ENCODE measurements at regions not wholly inside any gene's neighbourhood (a gene's known extent, or its start where the extent isn't known, plus 50 kb on each side); places are given as distances from the start of the nearest gene placed in this dataset.
"Not testable (repeated sequence)": the region's sequence is repeated elsewhere in the genome, so short reads cannot be mapped to it uniquely, and the experiment has no call there.

GRCh38 chr10:95133016-95133752 lies 60.9 kb upstream of the ACSM6 start:
- Histone ChIP-seq H3K27ac (ENCODE audit: low read depth, low read length, poor library complexity, severe bottlenecking) (no peak overlapping the region), H3K4me1 (ENCODE audit: insufficient read depth, low read length, poor library complexity, severe bottlenecking) (no peaks in the 10 kb centered on the region), H3K4me3 (ENCODE audit: low read depth, low read length, poor library complexity, severe bottlenecking) (no peak overlapping the region), H3K36me3 (ENCODE audit: insufficient read depth, low read length, poor library complexity, severe bottlenecking) (no peaks in the 10 kb centered on the region), H3K9me3 (ENCODE audit: low read depth, low read length, poor library complexity, severe bottlenecking) (no peaks in the 10 kb centered on the region), H3K27me3 (replicated peaks; ENCODE audit: insufficient read depth, low read depth, low read length, poor library complexity) (no peaks in the 10 kb centered on the region)
- ChIA-PET POLR2A (ENCODE audit: low non-redundant PET) (no interaction called here), CTCF (interaction anchor here (0.6 to 1.3 kb wide), 2 partner anchors 51 to 231 kb away, joined by 3 to 10 read pairs; no protein-coding TSS in a partner anchor)
- intact Hi-C loops (cut with micrococcal nuclease; ENCODE audit: unreplicated experiment) = loop anchor here (1.0 to 10.0 kb wide), 4 partner anchors 110 to 472 kb away; no protein-coding TSS in a partner anchor
- no TSS peak for BruUV-seq (replicated peaks)
- DNase-seq (ENCODE audit: low spot score) = peak; percentile 84
- TF ChIP-seq EZH2 (IDR thresholded peaks at IDR 0.05; ENCODE audit: borderline replicate concordance, low read depth, low read length, poor library complexity, severe bottlenecking) = no peak
- TF ChIP-seq, protein P1, sequence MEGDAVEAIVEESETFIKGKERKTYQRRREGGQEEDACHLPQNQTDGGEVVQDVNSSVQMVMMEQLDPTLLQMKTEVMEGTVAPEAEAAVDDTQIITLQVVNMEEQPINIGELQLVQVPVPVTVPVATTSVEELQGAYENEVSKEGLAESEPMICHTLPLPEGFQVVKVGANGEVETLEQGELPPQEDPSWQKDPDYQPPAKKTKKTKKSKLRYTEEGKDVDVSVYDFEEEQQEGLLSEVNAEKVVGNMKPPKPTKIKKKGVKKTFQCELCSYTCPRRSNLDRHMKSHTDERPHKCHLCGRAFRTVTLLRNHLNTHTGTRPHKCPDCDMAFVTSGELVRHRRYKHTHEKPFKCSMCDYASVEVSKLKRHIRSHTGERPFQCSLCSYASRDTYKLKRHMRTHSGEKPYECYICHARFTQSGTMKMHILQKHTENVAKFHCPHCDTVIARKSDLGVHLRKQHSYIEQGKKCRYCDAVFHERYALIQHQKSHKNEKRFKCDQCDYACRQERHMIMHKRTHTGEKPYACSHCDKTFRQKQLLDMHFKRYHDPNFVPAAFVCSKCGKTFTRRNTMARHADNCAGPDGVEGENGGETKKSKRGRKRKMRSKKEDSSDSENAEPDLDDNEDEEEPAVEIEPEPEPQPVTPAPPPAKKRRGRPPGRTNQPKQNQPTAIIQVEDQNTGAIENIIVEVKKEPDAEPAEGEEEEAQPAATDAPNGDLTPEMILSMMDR (conservative IDR thresholded peaks at IDR 0.05; ENCODE audit: low read depth, low read length) = peak; percentile 77

DNA sequence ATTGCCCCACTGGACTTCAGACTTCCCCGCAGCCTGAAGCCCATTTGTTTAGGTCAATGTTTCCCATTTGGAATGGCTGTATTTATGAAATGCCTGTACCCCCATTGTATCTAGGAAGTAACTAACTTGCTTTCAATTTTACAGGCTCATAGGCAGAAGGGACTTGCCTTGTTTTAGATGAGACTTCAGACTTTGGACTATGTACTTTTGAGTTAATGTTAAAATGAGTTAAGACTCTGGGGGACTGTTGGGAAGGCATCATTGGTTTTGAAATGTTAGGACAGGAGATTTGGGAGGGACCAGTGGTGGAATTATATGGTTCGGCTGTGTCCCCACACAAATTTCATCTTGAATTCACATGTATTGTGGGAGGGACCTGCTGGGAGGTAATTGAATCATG lies 61.1 kb upstream of the CYP2C8 start:
- H3K27ac ChIP-seq (ENCODE audit: low read depth, low read length, poor library complexity, severe bottlenecking); POLR2A ChIA-PET (ENCODE audit: low non-redundant PET); H3K36me3 ChIP-seq (ENCODE audit: insufficient read depth, low read length, poor library complexity, severe bottlenecking); H3K4me3 ChIP-seq (ENCODE audit: low read depth, low read length, poor library complexity, severe bottlenecking); CTCF ChIA-PET; DNase-seq (ENCODE audit: low spot score); H3K9me3 ChIP-seq (ENCODE audit: low read depth, low read length, poor library complexity, severe bottlenecking); H3K4me1 ChIP-seq (ENCODE audit: insufficient read depth, low read length, poor library complexity, severe bottlenecking); H3K27me3 ChIP-seq (replicated peaks; ENCODE audit: insufficient read depth, low read depth, low read length, poor library complexity); BruUV-seq (replicated peaks): not testable (repeated sequence)
- intact Hi-C loops (cut with micrococcal nuclease; ENCODE audit: unreplicated experiment) = loop anchor here (5.0 to 10.0 kb wide), 2 partner anchors 317 to 474 kb away; no protein-coding TSS in a partner anchor

- no peak for DNase-seq (ENCODE audit: low spot score)
- Histone ChIP-seq H3K4me1 (ENCODE audit: insufficient read depth, low read length, poor library complexity, severe bottlenecking) (no peaks in the 10 kb centered on the region), H3K4me3 (ENCODE audit: low read depth, low read length, poor library complexity, severe bottlenecking) (no peak overlapping the region), H3K27ac (ENCODE audit: low read depth, low read length, poor library complexity, severe bottlenecking) (no peak overlapping the region), H3K36me3 (ENCODE audit: insufficient read depth, low read length, poor library complexity, severe bottlenecking) (no peaks in the 10 kb centered on the region), H3K9me3 (ENCODE audit: low read depth, low read length, poor library complexity, severe bottlenecking) (no peaks in the 10 kb centered on the region), H3K27me3 (replicated peaks; ENCODE audit: insufficient read depth, low read depth, low read length, poor library complexity) (no peaks in the 10 kb centered on the region)
- TF ChIP-seq, protein P1 (conservative IDR thresholded peaks at IDR 0.05; ENCODE audit: low read depth, low read length) = no peak
- no peak for TF ChIP-seq EZH2 (IDR thresholded peaks at IDR 0.05; ENCODE audit: borderline replicate concordance, low read depth, low read length, poor library complexity, severe bottlenecking)
- intact Hi-C loops (cut with micrococcal nuclease; ENCODE audit: unreplicated experiment) = no loop called here
- ChIA-PET POLR2A (ENCODE audit: low non-redundant PET) (no interaction called here), CTCF (no interaction called here)
- no TSS peak for BruUV-seq (replicated peaks)
These were observed 56.3 kb upstream of the CYP2C8 start for GRCh38 chr10:95125582-95125981.

DNA sequence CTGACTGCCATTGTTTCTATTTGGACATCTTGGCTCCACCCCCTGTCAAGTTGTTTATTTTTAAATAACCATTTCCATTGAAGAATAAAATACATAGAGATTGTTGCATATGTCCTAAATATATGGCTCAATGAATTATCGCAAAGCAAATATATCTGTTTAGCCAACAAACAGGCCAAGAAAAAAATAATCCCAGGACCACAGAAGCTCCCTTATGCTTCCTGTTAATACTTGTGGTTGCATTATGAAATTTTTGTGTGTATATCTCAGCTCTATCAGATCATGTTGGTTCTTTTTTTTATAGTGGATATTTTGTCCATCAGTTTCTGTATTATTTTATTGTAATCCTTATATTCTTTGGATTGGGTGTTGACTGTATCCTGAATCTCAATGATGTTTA lies 53.4 kb upstream of the CYP2C8 start:
- H3K36me3 ChIP-seq (ENCODE audit: insufficient read depth, low read length, poor library complexity, severe bottlenecking) = no peaks in the 10 kb centered on the region
- no TSS peak for BruUV-seq (replicated peaks)
- intact Hi-C loops (cut with micrococcal nuclease; ENCODE audit: unreplicated experiment) = no loop called here
- no peaks in the 10 kb centered on the region for H3K9me3 ChIP-seq (ENCODE audit: low read depth, low read length, poor library complexity, severe bottlenecking)
- no peak for TF ChIP-seq EZH2 (IDR thresholded peaks at IDR 0.05; ENCODE audit: borderline replicate concordance, low read depth, low read length, poor library complexity, severe bottlenecking)
- TF ChIP-seq, protein P1 (conservative IDR thresholded peaks at IDR 0.05; ENCODE audit: low read depth, low read length) = no peak
- no peak overlapping the region for H3K27ac ChIP-seq (ENCODE audit: low read depth, low read length, poor library complexity, severe bottlenecking)
- no peaks in the 10 kb centered on the region for H3K4me1 ChIP-seq (ENCODE audit: insufficient read depth, low read length, poor library complexity, severe bottlenecking)
- H3K4me3 ChIP-seq (ENCODE audit: low read depth, low read length, poor library complexity, severe bottlenecking) = no peak overlapping the region
- H3K27me3 ChIP-seq (replicated peaks; ENCODE audit: insufficient read depth, low read depth, low read length, poor library complexity) = no peaks in the 10 kb centered on the region
- no peak for DNase-seq (ENCODE audit: low spot score)
- CTCF ChIA-PET = no interaction called here
- POLR2A ChIA-PET (ENCODE audit: low non-redundant PET) = no interaction called here

Data from A673 (cell line).